Stomach (tissue), 8 donors: ENCODE measurements at regions not wholly inside any gene's neighbourhood (a gene's known extent, or its start where the extent isn't known, plus 50 kb on each side); places are given as distances from the start of the nearest gene placed in this dataset.

Source experiments
- DNase-seq, 2 donors: peaks; one replicate each; pipeline versions ENCODE4 v3.0.0 to v3.0.0-alpha.2; 2013 to 2019
- H3K27ac ChIP-seq, 5 donors: fragments of 200-600 bp in 4 of 5; sonication (generic) in 4 of 5; one replicate each; pipeline ENCODE4 v1.5.1; 2013 to 2019; ENCODE audit warnings: mild to moderate bottlenecking in 1 of 5, moderate library complexity in 1 of 5
- H3K27me3 ChIP-seq, 3 donors: fragments of 200-600 bp; sonication (generic); one replicate each; pipeline ENCODE4 v1.5.1; 2017 to 2019; ENCODE audit warnings: mixed run types in 1 of 3
- H3K36me3 ChIP-seq, 4 donors: fragments of 200-600 bp; sonication (generic); 1 replicate in 3 of 4; 2 replicates in 1 of 4; pipeline ENCODE4 v1.5.1; 2016 to 2019
- H3K4me1 ChIP-seq, 4 donors: fragments of 200-600 bp; sonication (generic); one replicate each; pipeline ENCODE4 v1.5.1; 2016 to 2019
- H3K4me3 ChIP-seq, 4 donors: fragments of 200-600 bp; sonication (generic) in 3 of 4; one replicate each; pipeline ENCODE4 v1.5.1; 2016 to 2019; ENCODE audit warnings: mild to moderate bottlenecking in 1 of 4
- H3K9me3 ChIP-seq, 4 donors: fragments of 200-600 bp; sonication (generic); one replicate each; pipeline ENCODE4 v1.5.1; 2016 to 2019
- EP300 ChIP-seq: sonication (generic); formaldehyde crosslinking; IDR thresholded peaks from one replicate; pipeline ENCODE4 v1.6.1; 2017; ENCODE audit warnings: antibody characterized with exemption
- POLR2A ChIP-seq, 4 donors: fragments of 450-650 bp; IDR thresholded peaks; one replicate each; pipeline ENCODE4 v1.6.1; 2016; ENCODE audit warnings: antibody characterized with exemption in 4 of 4, control low read depth in 2 of 4, mild to moderate bottlenecking in 1 of 4, moderate library complexity in 1 of 4
- POLR2AphosphoS5 ChIP-seq, 3 donors: sonication (generic); formaldehyde crosslinking; IDR thresholded peaks; one replicate each; pipeline ENCODE4 v1.6.1; 2016; ENCODE audit warnings: antibody characterized with exemption in 3 of 3
- WGBS, 5 donors: extraction: QIAGEN DNeasy Blood & Tissue Kit in 3 of 5; methylation state at CpG; one replicate each; pipeline versions ENCODE4 v1.1.5 to v1.1.7; 2013 to 2018; 5-methylcytosine and 5-hydroxymethylcytosine counted together
- intact Hi-C: fragments of 100-400 bp; cut with DNase I; formaldehyde crosslinking; loops from one replicate; pipeline ENCODE4 v1.15.1; 2023; ENCODE audit warnings: low total_unique reads
- TF ChIP-seq, protein P1 (sequence below), 7 experiments: fragments of 450-650 bp in 4 of 7; fragments of 200-600 bp in 3 of 7; sonication (generic) in 3 of 7; IDR thresholded peaks; one replicate each; pipeline ENCODE4 v1.5.1; 2016 to 2019; ENCODE audit warnings: antibody characterized with exemption in 7 of 7, control low read depth in 2 of 7, mild to moderate bottlenecking in 1 of 7
- donor health status: healthy with polysubstance abuse.
- donor health status: Bipolar disorder and iron deficiency.
- donor health status: healthy.

DNA sequence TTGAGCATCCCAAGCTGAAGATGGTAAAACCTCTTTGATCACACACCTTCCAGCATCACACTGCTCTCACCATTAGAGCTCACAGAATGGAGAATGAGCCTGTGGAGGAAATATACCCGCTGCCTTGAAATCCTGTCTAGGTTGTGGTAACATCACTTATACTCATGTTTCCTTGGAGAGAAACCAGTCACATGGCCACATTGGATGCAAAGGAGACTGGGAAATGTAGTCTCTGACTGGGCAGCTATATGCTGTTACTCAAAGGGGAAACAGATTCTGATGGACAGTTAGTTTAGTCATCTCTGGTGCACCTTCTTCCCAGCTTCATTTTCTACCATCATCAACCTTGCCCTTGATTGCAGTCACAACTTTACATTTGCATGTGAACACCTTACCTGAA, 286.3 kb downstream of the ANKRD50 start:
- H3K9me3 ChIP-seq: no peaks in the 10 kb centered on the region
- no peak overlapping the region for H3K4me3 ChIP-seq
- TF ChIP-seq, protein P1, sequence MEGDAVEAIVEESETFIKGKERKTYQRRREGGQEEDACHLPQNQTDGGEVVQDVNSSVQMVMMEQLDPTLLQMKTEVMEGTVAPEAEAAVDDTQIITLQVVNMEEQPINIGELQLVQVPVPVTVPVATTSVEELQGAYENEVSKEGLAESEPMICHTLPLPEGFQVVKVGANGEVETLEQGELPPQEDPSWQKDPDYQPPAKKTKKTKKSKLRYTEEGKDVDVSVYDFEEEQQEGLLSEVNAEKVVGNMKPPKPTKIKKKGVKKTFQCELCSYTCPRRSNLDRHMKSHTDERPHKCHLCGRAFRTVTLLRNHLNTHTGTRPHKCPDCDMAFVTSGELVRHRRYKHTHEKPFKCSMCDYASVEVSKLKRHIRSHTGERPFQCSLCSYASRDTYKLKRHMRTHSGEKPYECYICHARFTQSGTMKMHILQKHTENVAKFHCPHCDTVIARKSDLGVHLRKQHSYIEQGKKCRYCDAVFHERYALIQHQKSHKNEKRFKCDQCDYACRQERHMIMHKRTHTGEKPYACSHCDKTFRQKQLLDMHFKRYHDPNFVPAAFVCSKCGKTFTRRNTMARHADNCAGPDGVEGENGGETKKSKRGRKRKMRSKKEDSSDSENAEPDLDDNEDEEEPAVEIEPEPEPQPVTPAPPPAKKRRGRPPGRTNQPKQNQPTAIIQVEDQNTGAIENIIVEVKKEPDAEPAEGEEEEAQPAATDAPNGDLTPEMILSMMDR (IDR thresholded peaks at IDR 0.05): no peak
- TF ChIP-seq EP300 (no peak), POLR2AphosphoS5 (IDR thresholded peaks at IDR 0.05) (no peak), POLR2A (IDR thresholded peaks at IDR 0.05) (no peak)
- H3K4me1 ChIP-seq: peaks cover 0 to 14% (median 8%) of the 10 kb centered on the region in 4 donors
- no peak for DNase-seq
- WGBS, 5 donors: 0% methylated on average over 1 of the region's 1 CpG
- H3K27me3 ChIP-seq: no peaks in the 10 kb centered on the region
- H3K27ac ChIP-seq: no peak overlapping the region
- intact Hi-C loops: no loop called here
- H3K36me3 ChIP-seq: no peaks in the 10 kb centered on the region

DNA sequence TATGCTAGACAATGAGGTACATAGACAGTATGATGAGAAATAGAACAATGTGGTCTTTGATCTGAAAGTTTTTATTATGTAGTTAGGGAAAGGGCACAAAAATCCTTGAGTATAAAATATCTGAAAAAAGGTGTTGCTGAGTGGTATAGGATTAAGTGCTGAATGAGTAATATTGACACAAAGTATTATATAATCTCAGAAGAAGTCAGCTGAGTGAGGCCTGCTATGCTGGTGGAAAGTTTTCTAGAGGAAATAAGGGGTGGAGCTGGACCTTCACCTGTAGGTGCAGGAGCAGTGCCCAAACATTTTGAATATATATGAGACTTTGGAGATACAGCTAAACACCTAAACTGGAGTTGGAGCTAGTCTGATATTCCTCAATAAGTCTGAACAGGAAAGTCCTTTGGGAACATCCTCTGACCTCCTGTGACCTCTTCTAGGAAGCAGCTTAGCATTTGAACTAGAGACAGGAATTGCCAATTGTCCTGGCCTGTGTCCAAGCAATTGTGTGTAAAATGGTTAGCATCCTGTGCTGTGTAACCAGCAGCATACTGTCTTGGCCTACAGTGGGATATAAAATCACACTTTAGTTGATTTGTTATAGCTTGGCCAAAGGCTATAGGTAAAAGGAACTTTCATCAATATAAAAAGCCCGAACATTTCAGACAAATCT, 285.3 kb downstream of the ANKRD50 start:
- WGBS, 5 donors: 75 to 95% (median 91%) methylated on average over 1 of the region's 1 CpG
- no peaks in the 10 kb centered on the region for H3K27me3 ChIP-seq
- no peaks in the 10 kb centered on the region for H3K36me3 ChIP-seq
- no peak overlapping the region for H3K4me3 ChIP-seq
- TF ChIP-seq POLR2A (IDR thresholded peaks at IDR 0.05) (no peak), EP300 (no peak), POLR2AphosphoS5 (IDR thresholded peaks at IDR 0.05) (no peak)
- TF ChIP-seq, protein P1 (IDR thresholded peaks at IDR 0.05): no peak
- peak overlapping the region in 2 of 5 donors; percentile 0 to 43 for H3K27ac ChIP-seq
- DNase-seq: peak in 1 of 2 donors; percentile 60
- intact Hi-C loops: no loop called here
- H3K4me1 ChIP-seq: peaks cover 0 to 24% (median 15%) of the 10 kb centered on the region in 4 donors
- no peaks in the 10 kb centered on the region for H3K9me3 ChIP-seq

DNA sequence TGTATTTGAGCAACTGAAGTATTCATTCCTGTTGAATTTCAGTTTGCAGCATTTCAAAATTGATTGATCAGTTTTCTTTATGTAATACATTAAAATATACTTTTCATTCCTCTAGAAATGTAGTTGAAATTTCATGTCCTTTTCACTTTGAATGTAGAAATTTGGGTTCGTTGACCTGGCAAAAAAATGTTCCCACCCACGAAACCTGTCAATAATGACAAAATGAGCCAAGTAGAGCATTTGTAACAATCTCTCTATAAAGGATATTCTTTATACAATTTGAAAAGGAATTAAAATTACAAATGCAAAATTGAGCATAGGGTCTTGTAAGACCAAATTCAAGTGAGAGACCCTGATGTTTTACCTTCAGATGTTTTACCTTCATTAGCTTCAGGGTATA, 283.9 kb downstream of the ANKRD50 start:
- 90 to 92% (median 91%) methylated on average over 2 of the region's 2 CpGs for WGBS, 5 donors
- Histone ChIP-seq H3K27ac (no peak overlapping the region), H3K27me3 (no peaks in the 10 kb centered on the region), H3K9me3 (no peaks in the 10 kb centered on the region), H3K4me1 (peaks cover 0 to 31% (median 18%) of the 10 kb centered on the region in 4 donors), H3K4me3 (no peak overlapping the region), H3K36me3 (no peaks in the 10 kb centered on the region)
- no peak for DNase-seq
- TF ChIP-seq, protein P1 (IDR thresholded peaks at IDR 0.05): no peak
- TF ChIP-seq POLR2AphosphoS5 (IDR thresholded peaks at IDR 0.05) (no peak), POLR2A (IDR thresholded peaks at IDR 0.05) (no peak), EP300 (no peak)
- intact Hi-C loops: no loop called here

DNA sequence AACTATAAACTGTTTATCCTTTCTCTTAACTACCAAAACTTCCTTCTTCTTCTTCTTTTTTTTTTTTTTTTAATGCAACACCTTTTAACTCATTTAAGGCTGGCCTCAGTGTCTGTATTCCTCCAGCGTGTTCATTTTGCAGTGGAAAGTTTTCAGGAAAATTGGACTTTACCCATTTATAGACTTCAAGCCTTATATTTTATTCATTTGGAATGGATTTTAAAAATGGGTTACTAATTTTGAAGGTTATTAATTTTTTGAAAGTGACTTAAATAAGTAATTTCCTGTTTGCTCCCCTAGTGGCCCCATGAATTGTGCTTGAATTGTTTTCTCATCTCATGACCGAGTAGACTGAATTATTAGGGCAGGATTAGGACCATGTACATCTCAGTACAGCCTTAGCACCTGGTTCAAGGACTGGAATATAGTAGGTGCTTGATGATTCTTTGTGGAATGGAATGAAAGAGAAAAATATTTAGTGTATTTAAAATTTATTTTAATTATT, 282.7 kb downstream of the ANKRD50 start:
- TF ChIP-seq POLR2A (IDR thresholded peaks at IDR 0.05) (no peak), EP300 (no peak), POLR2AphosphoS5 (IDR thresholded peaks at IDR 0.05) (no peak)
- TF ChIP-seq, protein P1 (IDR thresholded peaks at IDR 0.05): no peak
- Histone ChIP-seq H3K4me1 (peaks cover 0 to 34% (median 18%) of the 10 kb centered on the region in 4 donors), H3K9me3 (no peaks in the 10 kb centered on the region), H3K27ac (no peak overlapping the region), H3K27me3 (no peaks in the 10 kb centered on the region), H3K4me3 (no peak overlapping the region), H3K36me3 (no peaks in the 10 kb centered on the region)
- intact Hi-C loops: no loop called here
- no peak for DNase-seq
- WGBS, 5 donors: 66 to 75% (median 69%) methylated on average over 2 of the region's 2 CpGs
